Osteocyte (in vitro differentiated cells): ENCODE measurements at regions not wholly inside any gene's neighbourhood (a gene's known extent, or its start where the extent isn't known, plus 50 kb on each side); places are given as distances from the start of the nearest gene placed in this dataset.

Experiments
- DNase-seq: peaks from one replicate; pipeline ENCODE4 v3.0.0; 2021; ENCODE audit warnings: mixed read lengths; ENCODE audit not compliant: unreplicated experiment; ENCODE audit errors: extremely low spot score
- H3K27ac Mint-ChIP-seq: one replicate; pipeline ENCODE4 v1.8.0; 2021; ENCODE audit warnings: mild to moderate bottlenecking, mixed read lengths; ENCODE audit not compliant: unreplicated experiment
- H3K27me3 Mint-ChIP-seq: one replicate; pipeline ENCODE4 v1.8.0; 2021; ENCODE audit warnings: mixed read lengths; ENCODE audit not compliant: unreplicated experiment
- H3K36me3 Mint-ChIP-seq: one replicate; pipeline ENCODE4 v1.8.0; 2021; ENCODE audit warnings: mixed read lengths; ENCODE audit not compliant: unreplicated experiment
- H3K4me1 Mint-ChIP-seq: one replicate; pipeline ENCODE4 v1.8.0; 2021; ENCODE audit warnings: mixed read lengths; ENCODE audit not compliant: unreplicated experiment
- H3K4me3 Mint-ChIP-seq: one replicate; pipeline ENCODE4 v1.8.0; 2021; ENCODE audit warnings: mild to moderate bottlenecking, moderate library complexity, mixed read lengths; ENCODE audit not compliant: unreplicated experiment
- H3K9me3 Mint-ChIP-seq: one replicate; pipeline ENCODE4 v1.8.0; 2021; ENCODE audit warnings: mixed read lengths; ENCODE audit not compliant: unreplicated experiment
- TF ChIP-seq, protein P1 (sequence below): fragments of 200-600 bp; sonication (generic); IDR thresholded peaks from 2 replicates; pipeline ENCODE4 v1.5.0; 2021; ENCODE audit warnings: antibody characterized with exemption, mild to moderate bottlenecking, moderate library complexity

DNA sequence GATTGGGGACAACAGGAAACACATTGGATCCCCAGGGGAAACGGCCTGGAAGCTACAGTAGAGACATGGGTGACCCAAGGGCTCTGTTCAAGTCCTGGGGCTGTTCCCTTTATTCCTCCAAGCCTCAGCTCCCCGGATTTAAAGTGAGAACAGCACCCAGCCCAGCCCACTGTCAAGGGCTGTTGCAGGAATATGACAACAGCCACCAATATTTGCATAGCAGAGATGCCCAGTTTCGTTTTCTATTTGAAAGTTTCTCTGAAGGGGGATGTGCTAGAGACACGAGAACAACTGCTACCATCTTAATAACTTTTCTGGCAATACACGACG lies 81.1 kb upstream of the WNT7B start:
- H3K27me3 Mint-ChIP-seq: no peaks in the 10 kb centered on the region
- peaks cover 3% of the 10 kb centered on the region for H3K36me3 Mint-ChIP-seq
- no peak for DNase-seq
- peak overlapping the region; percentile 27 for H3K27ac Mint-ChIP-seq
- TF ChIP-seq, protein P1, sequence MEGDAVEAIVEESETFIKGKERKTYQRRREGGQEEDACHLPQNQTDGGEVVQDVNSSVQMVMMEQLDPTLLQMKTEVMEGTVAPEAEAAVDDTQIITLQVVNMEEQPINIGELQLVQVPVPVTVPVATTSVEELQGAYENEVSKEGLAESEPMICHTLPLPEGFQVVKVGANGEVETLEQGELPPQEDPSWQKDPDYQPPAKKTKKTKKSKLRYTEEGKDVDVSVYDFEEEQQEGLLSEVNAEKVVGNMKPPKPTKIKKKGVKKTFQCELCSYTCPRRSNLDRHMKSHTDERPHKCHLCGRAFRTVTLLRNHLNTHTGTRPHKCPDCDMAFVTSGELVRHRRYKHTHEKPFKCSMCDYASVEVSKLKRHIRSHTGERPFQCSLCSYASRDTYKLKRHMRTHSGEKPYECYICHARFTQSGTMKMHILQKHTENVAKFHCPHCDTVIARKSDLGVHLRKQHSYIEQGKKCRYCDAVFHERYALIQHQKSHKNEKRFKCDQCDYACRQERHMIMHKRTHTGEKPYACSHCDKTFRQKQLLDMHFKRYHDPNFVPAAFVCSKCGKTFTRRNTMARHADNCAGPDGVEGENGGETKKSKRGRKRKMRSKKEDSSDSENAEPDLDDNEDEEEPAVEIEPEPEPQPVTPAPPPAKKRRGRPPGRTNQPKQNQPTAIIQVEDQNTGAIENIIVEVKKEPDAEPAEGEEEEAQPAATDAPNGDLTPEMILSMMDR: no peak
- H3K4me3 Mint-ChIP-seq: no peak overlapping the region
- no peaks in the 10 kb centered on the region for H3K9me3 Mint-ChIP-seq
- H3K4me1 Mint-ChIP-seq: peaks cover 26% of the 10 kb centered on the region

DNA sequence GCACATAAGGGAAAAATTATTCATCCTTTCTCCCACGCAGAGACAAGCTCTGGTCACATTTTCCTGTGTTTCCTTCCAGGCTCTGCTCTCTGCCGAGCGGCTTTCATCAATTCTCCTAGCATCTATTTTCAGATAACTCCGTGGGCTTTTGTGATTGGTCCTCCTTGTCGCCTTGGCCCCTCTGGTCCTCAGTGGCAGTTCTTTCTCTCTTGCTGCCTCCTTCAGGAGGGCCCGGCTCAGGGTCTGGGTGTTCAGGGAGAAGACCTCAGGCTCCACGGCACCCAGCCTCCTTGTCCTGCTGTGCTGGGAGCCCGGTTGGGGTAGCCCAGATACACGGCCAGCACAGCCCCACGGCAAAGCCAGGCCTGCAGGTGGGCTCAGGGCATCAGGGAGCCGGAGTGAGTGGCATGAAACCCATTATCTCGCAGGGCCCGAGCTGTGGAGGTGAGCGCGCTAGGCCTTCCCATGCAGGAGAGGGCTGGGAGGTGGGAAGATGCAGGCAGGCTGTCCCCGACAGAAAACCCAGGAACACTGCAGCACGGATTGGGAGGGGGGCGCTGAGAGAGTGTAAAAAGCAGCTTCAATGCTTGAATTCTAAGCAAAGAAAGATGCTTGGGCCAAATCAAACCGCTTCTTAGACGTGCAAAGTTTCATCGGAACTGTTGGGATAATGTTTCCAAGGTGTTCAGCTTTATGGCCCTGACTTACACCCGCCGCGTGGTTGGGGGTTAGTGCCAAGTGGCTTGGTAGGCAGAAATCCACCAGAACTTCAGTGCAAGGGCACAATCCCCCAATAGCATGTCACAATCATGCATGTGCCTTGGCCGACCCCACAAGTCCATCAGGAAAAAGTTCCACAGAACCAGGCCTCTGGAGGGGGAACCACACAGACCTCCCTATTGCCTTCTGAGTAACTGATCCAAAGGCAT lies 81.9 kb upstream of the WNT7B start:
- Mint-ChIP-seq H3K4me1 (peaks cover 22% of the 10 kb centered on the region), H3K27me3 (no peaks in the 10 kb centered on the region), H3K9me3 (no peaks in the 10 kb centered on the region), H3K4me3 (no peak overlapping the region), H3K27ac (no peak overlapping the region), H3K36me3 (peaks cover 3% of the 10 kb centered on the region)
- TF ChIP-seq, protein P1: no peak
- no peak for DNase-seq

DNA sequence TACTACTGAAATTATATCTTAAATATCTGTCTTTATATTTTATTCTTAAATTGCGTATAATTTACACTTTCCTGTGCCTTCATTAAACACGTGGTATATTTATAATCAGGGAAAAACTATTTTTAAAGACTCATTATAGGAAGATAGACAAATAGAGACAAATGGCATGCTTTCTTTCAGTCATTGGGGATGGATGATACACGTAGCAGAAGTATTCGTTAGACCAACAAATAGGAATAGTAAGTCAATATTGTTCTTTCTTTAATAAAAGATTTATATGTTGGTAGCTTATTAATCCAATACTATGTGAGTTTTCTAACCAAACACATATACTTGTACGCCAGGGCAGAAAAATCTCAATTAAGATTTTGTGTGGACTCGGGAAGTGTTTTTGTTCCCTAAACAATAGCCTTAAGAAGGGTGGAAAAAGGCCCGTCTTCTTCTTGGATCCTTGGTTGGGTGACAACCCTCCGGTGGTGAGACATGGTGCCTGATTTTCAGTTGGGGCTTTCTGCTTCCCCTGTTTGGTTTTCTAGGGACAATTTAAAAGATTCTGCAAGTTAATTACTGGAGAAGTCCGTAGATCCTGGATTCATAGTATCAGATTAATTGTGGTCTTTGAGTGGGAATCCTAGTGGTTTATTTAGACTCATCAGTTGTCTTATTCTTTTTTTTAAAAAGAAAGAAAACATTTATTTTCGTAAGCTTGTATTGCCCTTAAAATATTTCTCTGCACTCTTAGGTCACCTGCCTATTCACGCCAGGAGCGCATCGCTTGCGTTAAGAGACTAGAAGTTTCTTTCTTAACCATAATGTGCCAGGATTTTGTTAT lies 83.5 kb upstream of the WNT7B start:
- H3K27me3 Mint-ChIP-seq: no peaks in the 10 kb centered on the region
- H3K4me1 Mint-ChIP-seq: peaks cover 14% of the 10 kb centered on the region
- H3K9me3 Mint-ChIP-seq: no peaks in the 10 kb centered on the region
- no peak overlapping the region for H3K4me3 Mint-ChIP-seq
- H3K36me3 Mint-ChIP-seq: peaks cover 3% of the 10 kb centered on the region
- TF ChIP-seq, protein P1: no peak
- no peak for DNase-seq
- H3K27ac Mint-ChIP-seq: no peak overlapping the region

DNA sequence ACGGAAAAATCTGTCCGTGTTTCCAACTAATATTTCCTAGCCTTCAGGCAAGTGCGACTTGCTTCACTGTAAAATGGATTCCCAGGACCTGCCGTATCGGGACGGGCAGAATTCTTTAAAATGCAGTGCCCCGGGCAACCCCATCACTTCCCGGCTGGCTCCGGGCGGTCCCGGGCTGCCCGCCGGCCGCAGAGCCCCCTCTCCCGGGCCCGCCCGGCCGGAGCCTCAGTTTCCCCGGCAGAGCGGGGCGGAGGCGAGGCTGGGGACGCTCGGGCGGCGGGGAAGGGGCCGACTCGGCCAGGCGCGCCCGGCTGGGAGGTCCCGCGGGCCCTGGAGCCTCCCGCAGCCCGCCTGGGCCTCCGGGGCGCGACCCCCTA lies 84.2 kb upstream of the WNT7B start:
- Mint-ChIP-seq H3K9me3 (no peaks in the 10 kb centered on the region), H3K4me3 (no peak overlapping the region), H3K4me1 (peaks cover 14% of the 10 kb centered on the region), H3K36me3 (peaks cover 3% of the 10 kb centered on the region), H3K27ac (no peak overlapping the region), H3K27me3 (no peaks in the 10 kb centered on the region)
- TF ChIP-seq, protein P1: no peak
- no peak for DNase-seq
